ENCODE measurements at regions not wholly inside any gene's neighbourhood (a gene's known extent, or its start where the extent isn't known, plus 50 kb on each side); places are given as distances from the start of the nearest gene placed in this dataset.

GRCh38 chr7:16023046-16023445 lies 336.6 kb upstream of the MEOX2 start:
- Histone ChIP-seq H3K27me3 (ENCODE audit: low read length) (no peaks in the 10 kb centered on the region), H2AFZ (ENCODE audit: low read length) (no peak overlapping the region), H3K9me3 (ENCODE audit: low read length) (no peaks in the 10 kb centered on the region), H3K4me1 (ENCODE audit: low read length) (no peaks in the 10 kb centered on the region), H3K27ac (ENCODE audit: low read length) (no peak overlapping the region), H4K20me1 (ENCODE audit: insufficient read depth, low read depth, low read length) (no peaks in the 10 kb centered on the region), H3K9me2 (replicated peaks; ENCODE audit: insufficient read depth, low read length) (no peaks in the 10 kb centered on the region), H3K4me2 (ENCODE audit: low read depth, low read length, poor library complexity, severe bottlenecking) (no peak overlapping the region), H3K79me2 (ENCODE audit: low read length) (no peaks in the 10 kb centered on the region), H3K9ac (ENCODE audit: low read length) (no peak overlapping the region), H3K4me3 (ENCODE audit: low read length) (no peak overlapping the region), H3K36me3 (ENCODE audit: insufficient read depth, low read length) (no peaks in the 10 kb centered on the region)
- no peak for DNase-seq

GRCh38 chr7:16021851-16022250 lies 335.4 kb upstream of the MEOX2 start:
- Histone ChIP-seq H3K36me3 (ENCODE audit: insufficient read depth, low read length) (no peaks in the 10 kb centered on the region), H3K9me3 (ENCODE audit: low read length) (peaks cover 4% of the 10 kb centered on the region), H3K79me2 (ENCODE audit: low read length) (no peaks in the 10 kb centered on the region), H3K4me2 (ENCODE audit: low read depth, low read length, poor library complexity, severe bottlenecking) (no peak overlapping the region), H3K27ac (ENCODE audit: low read length) (no peak overlapping the region), H3K27me3 (ENCODE audit: low read length) (no peaks in the 10 kb centered on the region), H2AFZ (ENCODE audit: low read length) (no peak overlapping the region), H3K9me2 (replicated peaks; ENCODE audit: insufficient read depth, low read length) (no peaks in the 10 kb centered on the region), H3K9ac (ENCODE audit: low read length) (no peak overlapping the region), H3K4me1 (ENCODE audit: low read length) (no peaks in the 10 kb centered on the region), H3K4me3 (ENCODE audit: low read length) (no peak overlapping the region), H4K20me1 (ENCODE audit: insufficient read depth, low read depth, low read length) (no peaks in the 10 kb centered on the region)
- DNase-seq, result no peak

- Histone ChIP-seq H3K27me3 (ENCODE audit: low read length) (no peaks in the 10 kb centered on the region), H2AFZ (ENCODE audit: low read length) (no peak overlapping the region), H3K27ac (ENCODE audit: low read length) (no peak overlapping the region)
Measured at GRCh38 chr7:16015981-16016380, 329.5 kb upstream of the MEOX2 start.

GRCh38 chr7:16014031-16014430 lies 327.5 kb upstream of the MEOX2 start:
- Histone ChIP-seq H3K79me2 (ENCODE audit: low read length) (no peaks in the 10 kb centered on the region), H2AFZ (ENCODE audit: low read length) (no peak overlapping the region), H3K36me3 (ENCODE audit: insufficient read depth, low read length) (no peaks in the 10 kb centered on the region), H3K4me3 (ENCODE audit: low read length) (no peak overlapping the region), H3K9ac (ENCODE audit: low read length) (no peak overlapping the region), H3K9me3 (ENCODE audit: low read length) (peaks cover 12% of the 10 kb centered on the region), H3K27ac (ENCODE audit: low read length) (no peak overlapping the region), H3K4me1 (ENCODE audit: low read length) (no peaks in the 10 kb centered on the region), H4K20me1 (ENCODE audit: insufficient read depth, low read depth, low read length) (no peaks in the 10 kb centered on the region), H3K27me3 (ENCODE audit: low read length) (no peaks in the 10 kb centered on the region), H3K4me2 (ENCODE audit: low read depth, low read length, poor library complexity, severe bottlenecking) (no peak overlapping the region), H3K9me2 (replicated peaks; ENCODE audit: insufficient read depth, low read length) (no peaks in the 10 kb centered on the region)
- no peak for DNase-seq

More at GRCh38 chr7:16015981-16016380, 329.5 kb upstream of the MEOX2 start:
- Histone ChIP-seq H3K4me1 (ENCODE audit: low read length) (no peaks in the 10 kb centered on the region), H3K9ac (ENCODE audit: low read length) (no peak overlapping the region), H4K20me1 (ENCODE audit: insufficient read depth, low read depth, low read length) (no peaks in the 10 kb centered on the region), H3K9me2 (replicated peaks; ENCODE audit: insufficient read depth, low read length) (no peaks in the 10 kb centered on the region), H3K79me2 (ENCODE audit: low read length) (no peaks in the 10 kb centered on the region), H3K4me2 (ENCODE audit: low read depth, low read length, poor library complexity, severe bottlenecking) (no peak overlapping the region), H3K4me3 (ENCODE audit: low read length) (no peak overlapping the region), H3K36me3 (ENCODE audit: insufficient read depth, low read length) (no peaks in the 10 kb centered on the region), H3K9me3 (ENCODE audit: low read length) (peaks cover 12% of the 10 kb centered on the region)
- DNase-seq, result no peak

- no peaks in the 10 kb centered on the region for H4K20me1 ChIP-seq (ENCODE audit: insufficient read depth, low read depth, low read length)
- DNase-seq, result no peak
- H3K4me2 ChIP-seq (ENCODE audit: low read depth, low read length, poor library complexity, severe bottlenecking), result no peak overlapping the region
- H3K9me3 ChIP-seq (ENCODE audit: low read length), result no peaks in the 10 kb centered on the region
- H3K27me3 ChIP-seq (ENCODE audit: low read length), result no peaks in the 10 kb centered on the region
- no peak overlapping the region for H3K9ac ChIP-seq (ENCODE audit: low read length)
- H3K4me1 ChIP-seq (ENCODE audit: low read length), result no peaks in the 10 kb centered on the region
- H2AFZ ChIP-seq (ENCODE audit: low read length), result no peak overlapping the region
- no peaks in the 10 kb centered on the region for H3K36me3 ChIP-seq (ENCODE audit: insufficient read depth, low read length)
- no peak overlapping the region for H3K27ac ChIP-seq (ENCODE audit: low read length)
- no peak overlapping the region for H3K4me3 ChIP-seq (ENCODE audit: low read length)
- no peaks in the 10 kb centered on the region for H3K79me2 ChIP-seq (ENCODE audit: low read length)
- H3K9me2 ChIP-seq (replicated peaks; ENCODE audit: insufficient read depth, low read length), result no peaks in the 10 kb centered on the region
Measured at GRCh38 chr7:16007911-16008310, 321.4 kb upstream of the MEOX2 start.

- Histone ChIP-seq H3K79me2 (ENCODE audit: low read length) (no peaks in the 10 kb centered on the region), H3K9ac (ENCODE audit: low read length) (no peak overlapping the region), H3K4me1 (ENCODE audit: low read length) (no peaks in the 10 kb centered on the region), H2AFZ (ENCODE audit: low read length) (no peak overlapping the region), H3K27me3 (ENCODE audit: low read length) (no peaks in the 10 kb centered on the region), H4K20me1 (ENCODE audit: insufficient read depth, low read depth, low read length) (no peaks in the 10 kb centered on the region), H3K4me2 (ENCODE audit: low read depth, low read length, poor library complexity, severe bottlenecking) (no peak overlapping the region), H3K9me3 (ENCODE audit: low read length) (no peaks in the 10 kb centered on the region), H3K9me2 (replicated peaks; ENCODE audit: insufficient read depth, low read length) (no peaks in the 10 kb centered on the region), H3K36me3 (ENCODE audit: insufficient read depth, low read length) (no peaks in the 10 kb centered on the region), H3K27ac (ENCODE audit: low read length) (no peak overlapping the region), H3K4me3 (ENCODE audit: low read length) (no peak overlapping the region)
- no peak for DNase-seq
Measured at GRCh38 chr7:16004702-16005101, 318.2 kb upstream of the MEOX2 start.

- Histone ChIP-seq H3K36me3 (ENCODE audit: insufficient read depth, low read length) (no peaks in the 10 kb centered on the region), H3K4me2 (ENCODE audit: low read depth, low read length, poor library complexity, severe bottlenecking) (no peak overlapping the region), H2AFZ (ENCODE audit: low read length) (no peak overlapping the region), H3K27me3 (ENCODE audit: low read length) (no peaks in the 10 kb centered on the region), H3K27ac (ENCODE audit: low read length) (no peak overlapping the region), H3K9me3 (ENCODE audit: low read length) (no peaks in the 10 kb centered on the region), H3K79me2 (ENCODE audit: low read length) (no peaks in the 10 kb centered on the region), H4K20me1 (ENCODE audit: insufficient read depth, low read depth, low read length) (no peaks in the 10 kb centered on the region), H3K9ac (ENCODE audit: low read length) (no peak overlapping the region), H3K9me2 (replicated peaks; ENCODE audit: insufficient read depth, low read length) (0 out of 2 replicates have a peak, but pooled peaks cover 5% of the 10 kb centered on the region), H3K4me1 (ENCODE audit: low read length) (no peaks in the 10 kb centered on the region), H3K4me3 (ENCODE audit: low read length) (no peak overlapping the region)
- DNase-seq, result no peak
Measured at GRCh38 chr7:16001477-16001876, 315.0 kb upstream of the MEOX2 start.

GRCh38 chr7:15998617-15999016 lies 312.1 kb upstream of the MEOX2 start:
- H2AFZ ChIP-seq (ENCODE audit: low read length), result no peak overlapping the region
- DNase-seq, result no peak
- no peaks in the 10 kb centered on the region for H3K36me3 ChIP-seq (ENCODE audit: insufficient read depth, low read length)
- H3K4me1 ChIP-seq (ENCODE audit: low read length), result no peaks in the 10 kb centered on the region
- H3K9me2 ChIP-seq (replicated peaks; ENCODE audit: insufficient read depth, low read length), result 0 out of 2 replicates have a peak, but pooled peaks cover 5% of the 10 kb centered on the region
- no peaks in the 10 kb centered on the region for H3K27me3 ChIP-seq (ENCODE audit: low read length)
- H3K9me3 ChIP-seq (ENCODE audit: low read length), result peaks cover 3% of the 10 kb centered on the region; the same call in 1 of the 2 replicates
- H3K27ac ChIP-seq (ENCODE audit: low read length), result no peak overlapping the region
- no peak overlapping the region for H3K9ac ChIP-seq (ENCODE audit: low read length)
- H4K20me1 ChIP-seq (ENCODE audit: insufficient read depth, low read depth, low read length), result no peaks in the 10 kb centered on the region
- H3K4me3 ChIP-seq (ENCODE audit: low read length), result no peak overlapping the region
- no peaks in the 10 kb centered on the region for H3K79me2 ChIP-seq (ENCODE audit: low read length)
- no peak overlapping the region for H3K4me2 ChIP-seq (ENCODE audit: low read depth, low read length, poor library complexity, severe bottlenecking)

- Histone ChIP-seq H3K4me3 (ENCODE audit: low read length) (no peak overlapping the region), H3K79me2 (ENCODE audit: low read length) (no peaks in the 10 kb centered on the region), H3K9me3 (ENCODE audit: low read length) (peaks cover 3% of the 10 kb centered on the region; the same call in 1 of the 2 replicates), H3K9me2 (replicated peaks; ENCODE audit: insufficient read depth, low read length) (0 out of 2 replicates have a peak, but pooled peaks cover 5% of the 10 kb centered on the region), H3K4me2 (ENCODE audit: low read depth, low read length, poor library complexity, severe bottlenecking) (no peak overlapping the region), H2AFZ (ENCODE audit: low read length) (no peak overlapping the region), H3K27ac (ENCODE audit: low read length) (no peak overlapping the region), H3K27me3 (ENCODE audit: low read length) (no peaks in the 10 kb centered on the region), H4K20me1 (ENCODE audit: insufficient read depth, low read depth, low read length) (no peaks in the 10 kb centered on the region), H3K36me3 (ENCODE audit: insufficient read depth, low read length) (no peaks in the 10 kb centered on the region), H3K9ac (ENCODE audit: low read length) (no peak overlapping the region), H3K4me1 (ENCODE audit: low read length) (no peaks in the 10 kb centered on the region)
- no peak for DNase-seq
Measured at GRCh38 chr7:15995027-15995426, 308.5 kb upstream of the MEOX2 start.

Measured in Karpas-422 (cell line).